CD14-positive monocyte (primary cell): ENCODE measurements at regions not wholly inside any gene's neighbourhood (a gene's known extent, or its start where the extent isn't known, plus 50 kb on each side); places are given as distances from the start of the nearest gene placed in this dataset.

Source experiments
- DNase-seq, 3 donors: peaks; one replicate each; pipeline ENCODE4 v3.0.0-alpha.2; 2011 to 2022
- H2AFZ ChIP-seq: 2 replicates; pipeline ENCODE4 v1.6.0; 2012; ENCODE audit warnings: mild to moderate bottlenecking, low read depth, low read length, inconsistent platforms; ENCODE audit not compliant: insufficient read depth, poor library complexity, severe bottlenecking
- H3K27ac ChIP-seq, 2 donors: 1 replicate in 1 of 2; 2 replicates in 1 of 2; pipeline ENCODE4 v1.5.1; 2012 to 2013; ENCODE audit warnings: low read length in 2 of 2, control low read depth in 1 of 2, inconsistent platforms in 1 of 2, low read depth in 1 of 2, mild to moderate bottlenecking in 1 of 2
- H3K27me3 ChIP-seq, 2 donors: one replicate each; pipeline versions ENCODE4 v1.6.0 to v1.6.1; 2011 to 2013; ENCODE audit warnings: low read length in 2 of 2; ENCODE audit not compliant: control insufficient read depth in 2 of 2, insufficient read depth in 2 of 2
- H3K36me3 ChIP-seq, 2 donors: replicated peaks in 1 of 2; 1 replicate in 1 of 2; 2 replicates in 1 of 2; pipeline versions ENCODE4 v1.5.1 to v1.6.1; 2012 to 2013; ENCODE audit warnings: low read length in 2 of 2, control low read depth in 1 of 2, inconsistent platforms in 1 of 2, mild to moderate bottlenecking in 1 of 2; ENCODE audit not compliant: insufficient read depth in 2 of 2, control insufficient read depth in 1 of 2
- H3K4me1 ChIP-seq, 2 donors: 1 replicate in 1 of 2; 2 replicates in 1 of 2; pipeline versions ENCODE4 v1.5.1 to v1.6.1; 2012 to 2013; ENCODE audit warnings: low read length in 2 of 2, control low read depth in 1 of 2, inconsistent platforms in 1 of 2, mild to moderate bottlenecking in 1 of 2, moderate library complexity in 1 of 2; ENCODE audit not compliant: insufficient read depth in 2 of 2, control insufficient read depth in 1 of 2
- H3K4me2 ChIP-seq: replicated peaks from 2 replicates; pipeline ENCODE3; 2012; ENCODE audit warnings: low read length, moderate library complexity, mild to moderate bottlenecking; ENCODE audit not compliant: poor library complexity, severe bottlenecking; ENCODE audit errors: extremely low read depth
- H3K4me3 ChIP-seq, 3 experiments: fragments of 200-600 bp in 1 of 3; sonication (generic) in 1 of 3; replicated peaks in 1 of 3; 1 replicate in 2 of 3; 2 replicates in 1 of 3; pipeline ENCODE4 v1.5.1; 2011 to 2013; ENCODE audit warnings: low read length in 3 of 3, mild to moderate bottlenecking in 3 of 3, control low read depth in 2 of 3, low read depth in 2 of 3, inconsistent platforms in 1 of 3, moderate library complexity in 1 of 3
- H3K79me2 ChIP-seq: 2 replicates; pipeline ENCODE4 v1.6.0; 2012; ENCODE audit warnings: mild to moderate bottlenecking, control low read depth, inconsistent platforms, low read length, moderate library complexity; ENCODE audit not compliant: insufficient read depth
- H3K9ac ChIP-seq: 2 replicates; pipeline ENCODE4 v1.6.0; 2017; ENCODE audit warnings: low read length, mild to moderate bottlenecking; ENCODE audit not compliant: insufficient read depth, poor library complexity, severe bottlenecking
- H3K9me3 ChIP-seq, 2 donors: replicated peaks in 1 of 2; 1 replicate in 1 of 2; 2 replicates in 1 of 2; pipeline versions ENCODE4 v1.5.1 to v1.6.1; 2012 to 2013; ENCODE audit warnings: low read length in 2 of 2, control low read depth in 1 of 2; ENCODE audit not compliant: control insufficient read depth in 1 of 2, insufficient read depth in 1 of 2
- H4K20me1 ChIP-seq: 2 replicates; pipeline ENCODE4 v1.6.0; 2012; ENCODE audit warnings: mild to moderate bottlenecking, low read length, control low read depth, moderate library complexity; ENCODE audit not compliant: insufficient read depth
- H3K27ac Mint-ChIP-seq, 7 donors: one replicate each; pipeline ENCODE4 v1.8.0; 2020; ENCODE audit warnings: mild to moderate bottlenecking in 7 of 7, mixed read lengths in 7 of 7, moderate library complexity in 6 of 7, inconsistent platforms in 2 of 7
- H3K27me3 Mint-ChIP-seq, 3 donors: one replicate each; pipeline ENCODE4 v1.8.0; 2021 to 2022; ENCODE audit warnings: low read depth in 3 of 3, mild to moderate bottlenecking in 3 of 3, mixed read lengths in 3 of 3, moderate library complexity in 3 of 3, inconsistent platforms in 1 of 3
- H3K36me3 Mint-ChIP-seq, 2 donors: one replicate each; pipeline ENCODE4 v1.8.0; 2020; ENCODE audit warnings: mixed read lengths in 2 of 2, inconsistent platforms in 1 of 2, mild to moderate bottlenecking in 1 of 2
- H3K4me1 Mint-ChIP-seq: one replicate; pipeline ENCODE4 v1.8.0; 2020; ENCODE audit warnings: mild to moderate bottlenecking, mixed read lengths
- H3K4me3 Mint-ChIP-seq, 2 donors: one replicate each; pipeline ENCODE4 v1.8.0; 2020; ENCODE audit warnings: mild to moderate bottlenecking in 2 of 2, mixed read lengths in 2 of 2, moderate library complexity in 1 of 2
- H3K9me3 Mint-ChIP-seq, 7 donors: one replicate each; pipeline ENCODE4 v1.8.0; 2020 to 2022; ENCODE audit warnings: mixed read lengths in 7 of 7, mild to moderate bottlenecking in 6 of 7, moderate library complexity in 6 of 7, inconsistent platforms in 2 of 7
- WGBS: methylation state at CpG from one replicate; pipeline ENCODE4 v1.1.5; 2013; ENCODE audit warnings: missing lambda C conversion rate; ENCODE audit not compliant: insufficient coverage; 5-methylcytosine and 5-hydroxymethylcytosine counted together
- intact Hi-C, 2 donors: fragments of 100-400 bp; cut with micrococcal nuclease; formaldehyde crosslinking; loops; one replicate each; pipeline versions ENCODE4 v1.15.0 to v1.15.1; 2023
- TF ChIP-seq, protein P1 (sequence below): fragments of 200-600 bp; IDR thresholded peaks from one replicate; pipeline ENCODE4 v1.8.0; 2022; ENCODE audit warnings: antibody characterized with exemption, mild to moderate bottlenecking

GRCh38 chr3:153103406-153103945 lies 58.5 kb upstream of the RAP2B start:
- intact Hi-C loops: no loop called here
- peaks cover 0 to 2% (median 0%) of the 10 kb centered on the region in 7 donors for H3K9me3 Mint-ChIP-seq
- Histone ChIP-seq H3K27me3 (no peaks in the 10 kb centered on the region), H3K36me3 (no peaks in the 10 kb centered on the region), H2AFZ (no peak overlapping the region), H3K9me3 (no peaks in the 10 kb centered on the region), H3K4me3 (no peak overlapping the region), H3K4me1 (peaks cover 6% of the 10 kb centered on the region in 2 donors), H3K27ac (no peak overlapping the region), H4K20me1 (no peaks in the 10 kb centered on the region), H3K79me2 (no peaks in the 10 kb centered on the region), H3K9ac (no peak overlapping the region), H3K4me2 (no peak overlapping the region)
- no peak for DNase-seq
- no CpG with 5 or more reads among the region's 2 CpGs for WGBS
- H3K4me1 Mint-ChIP-seq: peaks cover 5% of the 10 kb centered on the region
- TF ChIP-seq, protein P1, sequence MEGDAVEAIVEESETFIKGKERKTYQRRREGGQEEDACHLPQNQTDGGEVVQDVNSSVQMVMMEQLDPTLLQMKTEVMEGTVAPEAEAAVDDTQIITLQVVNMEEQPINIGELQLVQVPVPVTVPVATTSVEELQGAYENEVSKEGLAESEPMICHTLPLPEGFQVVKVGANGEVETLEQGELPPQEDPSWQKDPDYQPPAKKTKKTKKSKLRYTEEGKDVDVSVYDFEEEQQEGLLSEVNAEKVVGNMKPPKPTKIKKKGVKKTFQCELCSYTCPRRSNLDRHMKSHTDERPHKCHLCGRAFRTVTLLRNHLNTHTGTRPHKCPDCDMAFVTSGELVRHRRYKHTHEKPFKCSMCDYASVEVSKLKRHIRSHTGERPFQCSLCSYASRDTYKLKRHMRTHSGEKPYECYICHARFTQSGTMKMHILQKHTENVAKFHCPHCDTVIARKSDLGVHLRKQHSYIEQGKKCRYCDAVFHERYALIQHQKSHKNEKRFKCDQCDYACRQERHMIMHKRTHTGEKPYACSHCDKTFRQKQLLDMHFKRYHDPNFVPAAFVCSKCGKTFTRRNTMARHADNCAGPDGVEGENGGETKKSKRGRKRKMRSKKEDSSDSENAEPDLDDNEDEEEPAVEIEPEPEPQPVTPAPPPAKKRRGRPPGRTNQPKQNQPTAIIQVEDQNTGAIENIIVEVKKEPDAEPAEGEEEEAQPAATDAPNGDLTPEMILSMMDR: no peak
- no peaks in the 10 kb centered on the region for H3K36me3 Mint-ChIP-seq
- no peaks in the 10 kb centered on the region for H3K27me3 Mint-ChIP-seq
- H3K27ac Mint-ChIP-seq: peak overlapping the region in 1 of 7 donors; percentile 10
- H3K4me3 Mint-ChIP-seq: no peak overlapping the region

DNA sequence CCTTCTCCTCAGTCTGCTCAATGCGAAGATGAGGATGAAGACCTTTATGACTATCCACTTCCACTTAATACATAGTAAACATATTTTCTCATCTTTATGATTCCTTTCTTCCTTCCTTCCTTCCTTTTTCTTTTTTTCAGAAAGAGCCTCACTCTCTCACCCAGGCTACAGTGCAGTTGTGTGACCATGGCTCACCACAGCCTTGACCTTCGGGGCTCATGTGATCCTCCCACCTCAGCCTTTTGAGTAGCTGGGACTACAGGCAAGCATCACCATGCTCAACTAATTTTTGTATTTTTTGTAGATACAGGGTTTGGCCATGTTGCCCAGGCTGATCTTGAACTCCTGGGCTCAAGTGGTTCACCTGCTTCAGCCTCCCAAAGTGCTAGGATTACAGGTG lies 52.0 kb upstream of the RAP2B start:
- H4K20me1 ChIP-seq: no peaks in the 10 kb centered on the region
- DNase-seq: no peak
- intact Hi-C loops: no loop called here
- Mint-ChIP-seq H3K9me3 (peaks cover 0 to 3% (median 0%) of the 10 kb centered on the region in 7 donors), H3K4me3 (no peak overlapping the region), H3K27me3 (no peaks in the 10 kb centered on the region), H3K36me3 (no peaks in the 10 kb centered on the region), H3K4me1 (peaks cover 7% of the 10 kb centered on the region), H3K27ac (no peak overlapping the region)
- H3K4me3 ChIP-seq: no peak overlapping the region
- H3K79me2 ChIP-seq: no peaks in the 10 kb centered on the region
- no peaks in the 10 kb centered on the region for H3K9me3 ChIP-seq
- TF ChIP-seq, protein P1: no peak
- 100% methylated on average over 1 of the region's 2 CpGs for WGBS
- no peaks in the 10 kb centered on the region for H3K36me3 ChIP-seq
- H3K27me3 ChIP-seq: no peaks in the 10 kb centered on the region
- no peak overlapping the region for H3K4me2 ChIP-seq
- H3K9ac ChIP-seq: no peak overlapping the region
- H3K27ac ChIP-seq: no peak overlapping the region
- no peak overlapping the region for H2AFZ ChIP-seq
- peaks cover 5% of the 10 kb centered on the region in 2 donors for H3K4me1 ChIP-seq
